Uterus (tissue), 2 donors: ENCODE measurements at regions not wholly inside any gene's neighbourhood (a gene's known extent, or its start where the extent isn't known, plus 50 kb on each side); places are given as distances from the start of the nearest gene placed in this dataset.

ENCODE experiments used
- CTCF ChIP-seq, 4 experiments: fragments of 200-600 bp in 2 of 4; fragments of 450-650 bp in 2 of 4; sonication (generic) in 2 of 4; IDR thresholded peaks; one replicate each; pipeline ENCODE4 v1.5.1; 2016 to 2019; ENCODE audit warnings: antibody characterized with exemption in 4 of 4, mild to moderate bottlenecking in 2 of 4, moderate library complexity in 1 of 4
- POLR2A ChIP-seq, 2 donors: fragments of 450-650 bp; IDR thresholded peaks; one replicate each; pipeline ENCODE4 v1.6.1; 2016; ENCODE audit warnings: antibody characterized with exemption in 2 of 2, mild to moderate bottlenecking in 1 of 2, moderate library complexity in 1 of 2

DNA sequence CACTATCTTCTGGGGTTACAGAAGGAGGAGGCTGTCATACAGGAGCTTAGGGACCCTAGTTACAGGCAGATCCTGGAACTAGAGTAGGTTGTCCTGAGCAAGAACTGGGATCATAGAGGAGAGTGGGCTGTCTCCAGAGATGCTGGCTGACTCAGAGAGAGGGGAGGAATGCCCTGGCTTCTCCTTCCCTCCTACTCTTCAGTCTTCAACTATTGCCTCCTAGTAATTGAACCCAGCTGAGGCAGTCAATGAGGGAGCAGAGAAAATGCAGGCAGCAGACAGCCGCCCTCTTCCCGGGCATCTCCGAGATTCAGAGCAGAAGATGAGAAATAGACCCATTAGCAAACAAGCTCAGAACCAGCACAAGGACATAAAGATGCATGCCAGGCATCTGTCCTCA, 118.3 kb upstream of the PDE5A start:
- TF ChIP-seq CTCF (IDR thresholded peaks at IDR 0.05) (no peak), POLR2A (IDR thresholded peaks at IDR 0.05) (no peak)
